ENCODE measurements at regions not wholly inside any gene's neighbourhood (a gene's known extent, or its start where the extent isn't known, plus 50 kb on each side); places are given as distances from the start of the nearest gene placed in this dataset.

DNA sequence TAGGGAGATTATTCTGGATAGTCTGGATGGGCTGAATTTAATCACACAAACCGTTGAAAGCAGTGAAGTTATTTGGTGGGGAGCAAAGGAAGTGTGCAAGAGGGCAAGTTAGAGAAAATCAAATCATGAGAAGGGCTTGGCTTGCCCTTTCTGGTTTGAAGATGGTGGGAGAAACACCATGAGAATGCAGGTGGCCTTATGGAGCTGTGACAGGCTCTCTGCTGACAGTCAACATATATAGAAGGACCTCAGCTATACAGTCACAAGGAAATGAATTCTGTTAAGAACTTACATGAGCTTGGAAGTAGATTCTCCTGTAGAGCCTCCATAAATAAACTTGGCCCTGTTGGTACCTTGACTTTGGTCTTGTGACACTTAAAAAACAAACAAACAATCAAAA lies 72.3 kb downstream of the GMNC start:
- FAIRE-seq = no peak
- no peak for TF ChIP-seq SMARCA5 (IDR thresholded peaks at IDR 0.05)
- no peak for TF ChIP-seq RELA (IDR thresholded peaks at IDR 0.05; ENCODE audit: borderline replicate concordance, partially characterized antibody)
- TF ChIP-seq SIX5 (IDR thresholded peaks at IDR 0.05; ENCODE audit: low read depth, low read length, severe bottlenecking) = no peak
- no peak for TF ChIP-seq CHD1 (IDR thresholded peaks at IDR 0.05; ENCODE audit: low read depth, low read length)
- TF ChIP-seq MEF2B (IDR thresholded peaks at IDR 0.05; ENCODE audit: partially characterized antibody, poor library complexity, severe bottlenecking) = no peak
- POLR2A ChIA-PET = no interaction called here
- Histone ChIP-seq H3K27me3 (replicated peaks in 1 of 2; ENCODE audit: control insufficient read depth in 2 of 2, insufficient read depth in 2 of 2, low read length in 1 of 2) (no peaks in the 10 kb centered on the region), H2AFZ (ENCODE audit: control insufficient read depth, low read depth, low read length) (no peak overlapping the region), H3K4me1 (ENCODE audit: control insufficient read depth, insufficient read depth, low read length) (no peaks in the 10 kb centered on the region), H3K9ac (ENCODE audit: control insufficient read depth, insufficient read depth, low read length) (no peak overlapping the region), H3K9me3 (replicated peaks; ENCODE audit: control insufficient read depth, insufficient read depth, low read length) (no peaks in the 10 kb centered on the region), H3K4me3 (no peak overlapping the region), H3K27ac (ENCODE audit: control insufficient read depth, insufficient read depth) (no peak overlapping the region), H3K36me3 (ENCODE audit: control insufficient read depth in 2 of 2, insufficient read depth in 2 of 2, low read length in 1 of 2) (no peaks in the 10 kb centered on the region), H3K4me2 (ENCODE audit: control insufficient read depth, insufficient read depth) (no peak overlapping the region), H3K79me2 (ENCODE audit: control insufficient read depth, insufficient read depth, low read length) (no peaks in the 10 kb centered on the region), H4K20me1 (ENCODE audit: control insufficient read depth, insufficient read depth) (no peaks in the 10 kb centered on the region)
- DNase-seq (ENCODE audit: low read depth, low spot score) = no peak
- in situ Hi-C loops (cut with MboI) (no loop called here), intact Hi-C loops (cut with micrococcal nuclease; ENCODE audit: unreplicated experiment) (no loop called here)
- no peak for ATAC-seq
- CTCF ChIA-PET = interaction anchor here (1.6 kb wide), 1 partner anchor 15 kb away, joined by 4 read pairs; no protein-coding TSS in a partner anchor
- WGBS (ENCODE audit: insufficient coverage, insufficient replicate concordance, low lambda C conversion rate, missing lambda C conversion rate) = 5% methylated on average over 1 of the region's 1 CpG
- BruUV-seq (replicated peaks) = no TSS peak
- SMC1A ChIA-PET (ENCODE audit: uncharacterized antibody, unreplicated experiment) = no interaction called here
- RAD21 ChIA-PET (ENCODE audit: unreplicated experiment) = no interaction called here

DNA sequence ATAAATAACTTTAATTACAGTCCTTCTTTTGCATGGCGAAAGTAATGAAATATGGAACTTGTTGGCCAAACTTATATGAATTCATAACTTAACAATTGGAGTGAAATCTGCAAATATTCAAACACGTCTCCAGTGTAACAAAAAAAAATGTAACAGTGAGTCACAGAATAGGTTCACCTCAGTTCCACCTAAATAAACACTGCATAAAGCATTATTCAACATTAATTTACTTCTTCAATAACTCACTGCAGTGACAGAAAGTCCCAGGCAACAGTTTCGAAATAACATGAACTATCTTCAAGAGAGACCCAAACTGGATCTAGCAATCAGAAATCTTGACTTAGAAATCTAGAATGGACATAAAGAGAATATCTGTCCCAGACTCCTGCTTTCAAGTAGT lies 75.6 kb downstream of the GMNC start:
- POLR2A ChIA-PET = no interaction called here
- Histone ChIP-seq H3K4me1 (ENCODE audit: control insufficient read depth, insufficient read depth, low read length) (no peaks in the 10 kb centered on the region), H3K4me3 (no peak overlapping the region), H3K36me3 (ENCODE audit: control insufficient read depth in 2 of 2, insufficient read depth in 2 of 2, low read length in 1 of 2) (no peaks in the 10 kb centered on the region), H3K27me3 (replicated peaks in 1 of 2; ENCODE audit: control insufficient read depth in 2 of 2, insufficient read depth in 2 of 2, low read length in 1 of 2) (no peaks in the 10 kb centered on the region), H3K4me2 (ENCODE audit: control insufficient read depth, insufficient read depth) (no peak overlapping the region), H4K20me1 (ENCODE audit: control insufficient read depth, insufficient read depth) (no peaks in the 10 kb centered on the region), H3K27ac (ENCODE audit: control insufficient read depth, insufficient read depth) (no peak overlapping the region), H2AFZ (ENCODE audit: control insufficient read depth, low read depth, low read length) (no peak overlapping the region), H3K9ac (ENCODE audit: control insufficient read depth, insufficient read depth, low read length) (no peak overlapping the region), H3K79me2 (ENCODE audit: control insufficient read depth, insufficient read depth, low read length) (no peaks in the 10 kb centered on the region), H3K9me3 (replicated peaks; ENCODE audit: control insufficient read depth, insufficient read depth, low read length) (no peaks in the 10 kb centered on the region)
- ATAC-seq (no peak), FAIRE-seq (no peak), DNase-seq (ENCODE audit: low read depth, low spot score) (no peak)
- BruUV-seq (replicated peaks) = no TSS peak
- RAD21 ChIA-PET (ENCODE audit: unreplicated experiment) = no interaction called here
- intact Hi-C loops (cut with micrococcal nuclease; ENCODE audit: unreplicated experiment) = no loop called here
- SMC1A ChIA-PET (ENCODE audit: uncharacterized antibody, unreplicated experiment) = no interaction called here
- in situ Hi-C loops (cut with MboI) = no loop called here
- CTCF ChIA-PET = no interaction called here
- 14% methylated on average over 3 of the region's 3 CpGs for WGBS (ENCODE audit: insufficient coverage, insufficient replicate concordance, low lambda C conversion rate, missing lambda C conversion rate)
- TF ChIP-seq RB1 (IDR thresholded peaks at IDR 0.05; ENCODE audit: borderline replicate concordance) (no peak), IKZF2 (IDR thresholded peaks at IDR 0.05) (no peak), ZNF622 (IDR thresholded peaks at IDR 0.05) (no peak), USF1 (IDR thresholded peaks at IDR 0.05; ENCODE audit: borderline replicate concordance, extremely low read length, insufficient read depth, low read depth, low read length) (no peak), BCL11A (IDR thresholded peaks at IDR 0.05; ENCODE audit: low read depth, low read length) (no peak), TARDBP (IDR thresholded peaks at IDR 0.05; ENCODE audit: borderline replicate concordance) (no peak), EED (IDR thresholded peaks at IDR 0.05; ENCODE audit: low read depth) (no peak), ATF2 (IDR thresholded peaks at IDR 0.05; ENCODE audit: low read length) (no peak), RELA (IDR thresholded peaks at IDR 0.05; ENCODE audit: borderline replicate concordance, partially characterized antibody) (no peak), SRF (IDR thresholded peaks at IDR 0.05; ENCODE audit: low read depth in 2 of 2, low read length in 2 of 2) (no peak), CBX5 (IDR thresholded peaks at IDR 0.05; ENCODE audit: low read depth) (no peak)
- TF ChIP-seq, protein P1, sequence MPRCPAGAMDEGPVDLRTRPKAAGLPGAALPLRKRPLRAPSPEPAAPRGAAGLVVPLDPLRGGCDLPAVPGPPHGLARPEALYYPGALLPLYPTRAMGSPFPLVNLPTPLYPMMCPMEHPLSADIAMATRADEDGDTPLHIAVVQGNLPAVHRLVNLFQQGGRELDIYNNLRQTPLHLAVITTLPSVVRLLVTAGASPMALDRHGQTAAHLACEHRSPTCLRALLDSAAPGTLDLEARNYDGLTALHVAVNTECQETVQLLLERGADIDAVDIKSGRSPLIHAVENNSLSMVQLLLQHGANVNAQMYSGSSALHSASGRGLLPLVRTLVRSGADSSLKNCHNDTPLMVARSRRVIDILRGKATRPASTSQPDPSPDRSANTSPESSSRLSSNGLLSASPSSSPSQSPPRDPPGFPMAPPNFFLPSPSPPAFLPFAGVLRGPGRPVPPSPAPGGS (IDR thresholded peaks at IDR 0.05; ENCODE audit: borderline replicate concordance, insufficient read depth, low read depth, low read length, poor library complexity, severe bottlenecking) = no peak

Measured in GM12878 (cell line).